ENCODE measurements at regions not wholly inside any gene's neighbourhood (a gene's known extent, or its start where the extent isn't known, plus 50 kb on each side); places are given as distances from the start of the nearest gene placed in this dataset.

DNA sequence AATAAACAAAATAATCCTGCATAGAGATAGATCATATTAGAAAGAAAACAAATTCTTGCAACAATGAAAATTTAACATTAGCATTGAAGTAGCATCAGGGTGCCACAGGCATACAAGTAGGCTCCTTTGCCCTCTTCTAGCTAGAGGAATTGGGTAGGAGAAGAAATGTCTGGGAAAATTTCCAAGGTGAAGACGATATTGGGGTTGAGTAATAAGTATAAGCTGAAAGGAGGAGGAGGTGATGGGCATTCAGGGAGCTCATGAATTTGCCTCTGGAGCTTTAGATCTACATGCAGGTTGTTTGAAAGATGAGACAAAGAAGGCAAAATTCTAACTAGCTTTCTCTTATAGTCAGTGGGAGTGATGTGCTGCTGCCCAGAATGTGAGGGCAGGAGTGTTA lies 504.9 kb downstream of the CCDC85A start:
- TF ChIP-seq CTCF (IDR thresholded peaks at IDR 0.05; ENCODE audit: control extremely low read depth in 1 of 3, insufficient read depth in 1 of 3, low read depth in 1 of 3, low read length in 3 of 3) (no peak), GTF2F1 (IDR thresholded peaks at IDR 0.05; ENCODE audit: borderline replicate concordance, low read depth, low read length) (no peak), HDAC6 (IDR thresholded peaks at IDR 0.05; ENCODE audit: low read depth, low read length) (no peak)

Measured in H1 (cell line).